GM19328 (cell line): ENCODE measurements at regions not wholly inside any gene's neighbourhood (a gene's known extent, or its start where the extent isn't known, plus 50 kb on each side); places are given as distances from the start of the nearest gene placed in this dataset.
"Not testable (repeated sequence)": the region's sequence is repeated elsewhere in the genome, so short reads cannot be mapped to it uniquely, and the experiment has no call there.

Experiments
- ATAC-seq: cut with Tn5 transposase; IDR thresholded peaks from one replicate; pipeline ENCODE4 v1.9.1; 2021; ENCODE audit warnings: mild to moderate bottlenecking, moderate library complexity; ENCODE audit not compliant: unreplicated experiment

DNA sequence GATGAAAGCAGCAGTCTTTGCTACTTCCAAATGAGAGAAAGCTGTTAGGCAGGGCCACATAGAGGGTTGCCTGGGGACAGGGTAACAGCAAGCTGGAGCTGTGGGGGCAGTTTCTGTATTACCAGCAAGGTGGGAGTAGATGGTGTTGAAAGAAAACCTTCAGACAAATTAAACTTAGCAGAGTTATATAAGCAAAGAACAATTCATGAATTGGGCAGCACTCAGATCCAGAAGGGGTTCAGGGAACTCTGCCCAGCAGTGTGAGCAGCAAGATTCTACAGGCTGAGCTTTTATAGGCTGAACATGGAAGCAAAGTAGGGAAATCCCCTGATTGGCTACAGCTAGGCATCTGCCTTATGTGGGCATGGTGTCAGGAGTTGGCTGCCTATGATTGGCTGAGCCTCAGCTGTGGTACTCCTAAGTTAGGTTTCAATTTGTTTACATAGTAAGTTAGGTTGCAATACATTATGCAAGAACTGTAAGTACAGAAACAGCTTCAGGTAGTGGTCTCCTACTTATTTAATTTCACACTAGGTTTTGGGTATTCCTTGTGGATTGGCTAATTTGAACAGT is 64.1 kb upstream of the TMPRSS2 start:
- no peak for ATAC-seq

DNA sequence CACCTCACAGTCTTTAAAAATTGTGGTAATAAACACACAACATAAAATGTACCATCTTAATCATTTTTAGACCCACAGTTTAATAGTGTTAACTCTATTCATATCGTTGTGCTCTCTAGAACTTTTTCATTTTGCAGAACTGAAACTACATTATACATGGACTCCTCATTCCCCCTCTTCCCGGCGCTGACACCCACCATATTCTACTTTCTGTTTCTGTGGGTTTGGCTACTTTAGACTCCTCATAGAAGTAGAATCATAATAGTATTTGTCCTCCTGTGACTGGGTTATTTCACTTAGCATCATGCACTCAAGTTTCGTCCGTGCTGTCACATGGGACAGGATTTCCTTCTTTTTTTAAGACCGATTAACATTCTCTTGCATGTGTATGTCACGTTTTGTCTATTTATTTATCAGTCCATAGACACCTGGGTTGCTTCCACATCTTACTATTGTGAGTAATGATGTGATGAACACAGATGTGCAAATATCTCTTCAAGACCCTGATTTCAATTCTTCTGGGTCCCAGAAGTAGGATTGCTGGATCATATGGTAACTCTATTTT is 62.9 kb upstream of the TMPRSS2 start:
- ATAC-seq: peak; percentile 77

DNA sequence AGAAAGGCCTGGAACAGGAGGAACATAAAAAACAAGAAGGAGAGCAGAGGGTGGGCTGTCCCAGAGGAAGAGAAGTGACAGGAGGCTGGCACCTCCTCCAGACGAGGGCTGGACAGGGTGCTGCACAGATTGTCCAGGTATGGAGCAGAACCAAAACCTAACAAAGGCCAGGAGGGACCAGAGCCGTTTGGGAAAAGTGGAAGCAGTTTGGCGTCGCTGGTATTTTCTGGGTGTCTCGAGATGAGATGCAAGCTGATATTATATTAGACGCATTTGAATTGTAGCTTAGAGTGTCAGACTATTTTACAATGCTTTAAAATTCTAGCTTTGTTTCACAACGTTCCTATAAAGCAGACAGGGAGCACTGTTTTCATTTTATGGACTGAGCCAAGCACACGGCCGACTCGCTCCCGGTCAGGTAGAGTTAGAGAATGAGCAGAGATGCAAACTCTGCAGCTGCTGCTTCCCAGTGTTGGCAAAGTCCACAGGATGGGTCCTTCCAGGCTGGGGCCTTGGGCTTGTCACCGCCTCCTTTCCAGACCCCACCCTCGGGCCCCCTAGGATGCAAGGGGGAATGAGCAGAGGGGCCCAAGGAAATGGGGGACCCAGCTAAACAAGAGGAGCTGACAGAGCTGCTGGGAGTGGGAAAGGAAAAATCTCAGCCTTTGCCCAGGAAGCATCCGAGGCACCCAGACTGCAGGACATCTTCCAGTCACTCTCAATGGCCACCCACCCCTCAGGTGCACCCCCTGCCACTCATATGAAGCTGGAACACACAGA is 60.8 kb upstream of the TMPRSS2 start:
- ATAC-seq: no peak

DNA sequence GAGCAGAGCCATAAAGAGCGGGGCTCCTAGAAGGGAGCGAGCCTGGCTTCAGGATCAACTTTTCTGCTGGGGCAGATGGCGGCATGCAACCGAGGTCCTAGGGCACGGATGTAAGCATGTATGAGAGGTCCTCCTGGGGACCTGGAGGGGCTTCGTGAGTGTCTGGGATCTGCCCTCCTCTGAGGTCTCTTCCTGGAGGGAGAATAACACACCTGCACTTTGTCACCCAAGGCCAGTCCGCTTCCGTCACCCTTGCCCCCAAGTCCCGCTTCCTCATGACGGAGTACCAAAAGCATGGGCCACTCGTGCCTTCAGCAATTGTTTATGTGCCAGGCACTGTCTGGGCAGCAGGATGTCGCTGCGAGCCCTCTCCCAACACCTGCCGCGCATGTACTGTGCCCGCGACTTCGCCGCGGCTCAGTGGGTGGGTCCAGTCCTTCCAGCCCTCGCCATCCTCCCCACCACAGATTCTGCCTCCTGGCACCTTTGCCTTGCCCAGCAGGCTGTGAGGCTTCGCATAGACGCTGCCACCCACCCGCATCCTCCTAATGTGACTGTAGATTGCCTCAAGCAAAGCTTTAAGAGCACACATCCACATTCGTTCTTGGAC is 60.0 kb upstream of the TMPRSS2 start:
- ATAC-seq: no peak

DNA sequence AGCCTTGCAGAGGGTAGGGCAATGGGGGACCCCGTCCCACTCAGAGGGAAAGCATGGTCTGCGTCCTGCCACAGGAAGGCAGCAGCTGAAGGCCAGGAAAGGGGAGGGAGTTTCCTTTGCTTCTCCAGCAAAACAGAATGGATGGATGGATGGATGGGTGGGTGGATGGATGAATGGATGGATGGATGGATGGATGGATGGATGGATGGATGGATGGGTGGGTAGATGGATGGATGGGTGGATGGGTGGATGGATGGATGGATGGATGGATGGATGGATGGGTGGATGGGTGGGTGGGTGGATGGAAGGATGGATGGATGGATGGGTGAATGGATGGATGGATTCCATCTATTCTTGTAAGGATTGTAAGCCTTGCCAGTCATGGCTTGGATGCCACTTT is 59.3 kb upstream of the TMPRSS2 start:
- not testable (repeated sequence) for ATAC-seq

DNA sequence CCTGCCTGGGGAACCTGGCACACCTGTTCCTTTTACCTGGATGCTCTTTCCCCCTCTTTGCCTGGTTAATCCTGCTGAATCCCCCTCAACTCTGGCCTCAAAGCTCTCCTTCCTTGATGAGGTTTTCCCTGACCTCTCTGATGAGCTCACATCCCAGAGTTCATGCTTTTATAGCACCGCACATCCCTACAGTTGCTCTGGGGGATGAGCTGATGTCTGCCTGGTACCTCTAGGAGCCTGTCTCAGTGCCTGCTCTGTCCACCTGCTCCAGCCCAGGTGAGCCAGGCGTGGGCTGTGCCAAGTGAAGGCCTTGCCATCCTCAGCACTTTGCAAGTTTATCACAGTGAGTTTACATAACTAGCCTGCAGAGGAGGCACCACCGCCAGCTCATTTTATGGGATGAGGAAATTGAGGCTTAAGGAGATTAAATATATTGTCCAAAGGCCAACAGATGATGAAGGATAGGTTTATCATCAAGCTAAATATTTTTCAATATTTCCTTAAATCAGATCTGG is 58.6 kb upstream of the TMPRSS2 start:
- no peak for ATAC-seq

DNA sequence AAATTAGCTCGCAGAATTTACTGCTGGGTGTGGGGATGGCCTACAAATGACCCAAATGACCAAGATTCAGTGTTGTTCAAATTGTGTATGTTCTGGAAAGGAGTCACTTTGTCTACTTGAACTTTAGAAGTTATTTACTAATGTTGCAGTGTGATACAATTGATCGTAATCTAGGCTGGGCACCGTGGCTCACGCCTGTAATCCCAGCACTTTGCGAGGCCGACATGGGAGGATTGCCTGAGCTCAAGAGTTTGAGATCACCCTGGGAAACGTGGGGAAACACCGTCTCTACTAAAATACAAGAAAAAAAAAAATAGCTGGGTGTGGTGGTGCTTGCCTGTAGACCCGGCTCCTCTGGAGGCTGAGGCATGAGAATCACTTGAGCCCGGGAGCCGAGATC is 57.6 kb upstream of the TMPRSS2 start:
- no peak for ATAC-seq

DNA sequence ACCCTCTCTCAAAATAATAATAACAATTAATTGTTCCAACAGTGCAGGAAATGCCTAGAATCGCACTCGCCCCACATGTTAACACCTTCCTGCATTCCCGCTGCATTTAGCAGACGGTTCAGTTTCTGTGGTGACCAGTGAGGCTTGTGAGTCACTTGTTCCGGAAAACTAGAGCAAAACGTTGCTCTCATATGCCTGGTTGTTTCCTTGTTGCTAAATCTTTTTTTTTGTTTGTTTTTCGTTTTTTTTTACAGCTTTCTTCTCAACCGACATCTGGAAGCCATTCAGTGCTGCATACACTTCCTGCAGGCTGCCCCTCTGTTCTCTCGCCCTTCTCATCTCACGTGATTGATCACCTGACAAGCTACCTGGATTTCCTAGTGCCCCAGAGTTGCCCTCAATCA is 56.9 kb upstream of the TMPRSS2 start:
- no peak for ATAC-seq

DNA sequence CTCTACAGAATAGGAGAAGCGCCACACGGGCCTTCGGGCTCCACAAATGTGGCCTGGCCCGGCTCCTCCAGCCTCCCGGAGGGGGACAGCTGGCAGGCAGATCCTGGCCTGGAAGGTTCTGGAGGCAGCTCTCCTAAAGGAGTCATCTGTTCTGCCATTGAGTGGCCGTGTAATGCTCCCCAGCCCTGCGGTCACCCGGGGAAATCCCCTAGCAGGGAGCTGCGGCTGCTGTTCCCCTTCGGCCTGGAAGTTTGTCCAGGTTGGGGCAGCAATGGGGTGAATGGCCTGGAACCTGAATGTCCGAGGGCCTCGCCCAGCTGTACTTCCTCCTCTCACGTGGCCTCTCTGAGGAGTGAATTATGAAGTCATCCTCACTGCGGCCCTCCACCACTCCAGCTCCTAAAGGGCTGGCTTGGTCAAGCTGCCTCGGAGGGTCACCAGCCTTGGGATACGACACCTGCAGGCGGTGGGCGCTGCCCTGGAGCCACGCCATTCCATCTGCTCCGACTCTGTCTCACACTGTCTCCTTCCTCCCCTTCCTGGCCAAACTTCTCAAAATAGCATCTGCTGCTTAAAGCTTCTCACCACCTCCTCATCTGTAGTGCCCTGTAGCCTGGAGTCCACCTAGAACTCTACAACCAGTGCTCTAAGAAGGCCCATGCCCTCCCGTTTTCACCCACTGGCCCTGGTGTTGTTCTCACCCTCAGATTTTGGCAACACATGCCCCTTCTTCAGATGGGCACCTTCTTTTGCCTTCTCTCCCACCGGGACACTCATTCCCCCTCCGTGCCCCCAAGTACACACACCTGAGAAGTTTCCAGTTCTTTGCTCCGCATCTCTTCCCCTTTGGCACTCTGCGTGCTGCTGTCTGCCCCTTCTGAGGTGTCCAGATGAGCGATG is 54.4 kb upstream of the TMPRSS2 start:
- ATAC-seq: no peak

DNA sequence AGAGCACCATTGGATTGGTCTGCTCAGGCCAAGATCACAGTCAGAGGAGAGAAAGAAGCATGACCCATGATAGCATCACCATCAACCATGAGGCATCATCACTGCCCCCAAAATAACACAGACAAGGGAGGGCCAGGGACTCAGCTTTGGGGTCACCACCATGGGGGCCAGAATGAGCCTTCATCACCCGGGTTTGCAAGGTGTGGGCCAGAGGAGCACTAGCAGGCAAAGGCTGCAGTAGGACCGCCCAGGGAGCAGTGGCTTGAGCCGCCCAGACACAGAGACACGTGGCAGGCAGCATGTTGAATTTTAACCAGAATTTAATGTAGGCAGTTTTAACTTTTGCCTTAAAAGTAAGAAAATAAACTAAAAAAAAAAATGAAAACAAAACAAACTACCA is 53.7 kb upstream of the TMPRSS2 start:
- ATAC-seq: no peak

DNA sequence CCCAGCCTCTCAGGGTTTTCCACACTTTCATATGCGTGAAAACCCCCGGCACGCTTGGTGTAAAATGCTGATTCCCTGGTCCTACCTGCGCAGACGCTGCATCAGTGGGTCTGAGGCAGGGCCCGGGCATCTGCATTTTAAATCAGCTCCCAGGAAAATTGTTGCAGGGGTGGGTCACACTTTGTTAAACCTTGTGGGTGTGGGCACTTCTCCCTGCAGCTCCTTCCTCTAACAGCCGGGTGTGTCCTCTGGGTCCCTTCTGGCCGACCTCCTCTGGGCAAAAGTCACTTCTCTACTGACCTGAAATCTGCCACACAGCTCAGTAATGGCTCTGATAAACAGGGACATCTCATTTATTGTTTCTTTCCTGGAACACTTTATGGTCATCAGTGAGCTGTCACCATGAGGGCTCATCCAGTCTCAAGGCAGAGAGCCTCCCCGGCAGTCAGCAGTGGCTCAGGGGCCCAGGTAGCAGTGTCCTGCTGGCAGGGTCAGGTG is 52.8 kb upstream of the TMPRSS2 start:
- no peak for ATAC-seq

DNA sequence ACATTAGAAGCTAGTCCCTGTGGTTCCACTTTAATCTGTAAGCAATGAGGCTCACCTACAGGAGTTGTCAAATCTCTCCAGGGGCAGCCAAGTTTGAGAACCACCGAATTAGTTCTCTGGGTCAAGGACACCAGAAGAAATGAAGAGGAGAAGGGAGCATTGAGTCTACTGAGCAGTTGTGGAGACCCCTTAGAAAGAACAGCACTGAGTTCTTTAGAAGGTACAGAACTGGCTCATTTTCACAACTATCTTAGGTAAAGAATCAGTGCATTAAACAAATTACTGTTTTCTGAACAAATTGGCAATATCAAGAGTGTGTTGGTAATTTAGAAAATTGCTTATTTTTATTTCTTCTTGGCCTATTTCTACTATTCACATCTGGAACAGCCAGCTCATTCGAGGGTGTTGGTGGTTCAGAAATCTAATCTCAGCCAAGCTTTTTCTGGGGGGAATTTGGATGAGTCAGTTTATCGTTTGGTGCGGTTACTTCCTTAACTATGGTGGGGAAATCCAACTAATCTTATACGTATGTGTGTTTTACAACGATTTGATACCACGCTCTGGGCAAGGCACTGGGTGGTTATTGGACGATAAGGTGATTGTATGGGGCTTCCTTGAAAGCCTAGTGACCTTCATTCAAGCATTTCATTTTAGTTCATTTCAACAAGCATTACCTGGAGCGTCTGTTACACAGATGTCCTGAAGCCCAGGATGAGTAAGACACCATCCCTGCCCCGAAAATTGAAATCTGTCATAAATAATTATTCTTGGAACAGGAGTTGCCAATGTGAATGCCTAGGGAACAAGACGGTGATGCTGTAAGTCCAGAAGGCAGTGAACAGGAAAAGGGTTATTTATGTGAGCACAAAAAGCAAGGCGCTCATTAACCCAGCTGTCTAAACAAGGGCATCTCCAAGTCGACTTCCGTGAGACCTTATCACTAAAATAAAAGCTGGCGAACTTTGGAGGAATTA is 52.0 kb upstream of the TMPRSS2 start:
- no peak for ATAC-seq

DNA sequence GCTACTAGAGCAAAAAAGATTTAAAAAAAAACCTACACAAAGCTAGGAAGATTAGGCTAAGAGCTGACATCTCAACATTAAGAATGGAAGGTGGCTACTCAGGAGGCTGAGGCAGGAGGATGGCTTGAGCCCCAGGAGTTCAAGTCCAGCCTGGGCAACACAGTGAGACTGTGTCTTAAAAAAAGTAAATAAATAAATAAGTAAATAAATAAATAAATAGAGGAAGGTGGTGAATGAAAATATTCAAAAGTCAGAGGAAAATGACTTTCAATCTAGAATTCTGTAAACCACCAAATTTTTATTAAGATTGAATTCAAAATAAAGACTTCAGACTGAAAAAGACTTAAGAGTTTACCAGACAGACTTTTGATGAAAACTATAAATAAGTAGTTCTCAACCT is 50.9 kb upstream of the TMPRSS2 start:
- ATAC-seq: no peak

DNA sequence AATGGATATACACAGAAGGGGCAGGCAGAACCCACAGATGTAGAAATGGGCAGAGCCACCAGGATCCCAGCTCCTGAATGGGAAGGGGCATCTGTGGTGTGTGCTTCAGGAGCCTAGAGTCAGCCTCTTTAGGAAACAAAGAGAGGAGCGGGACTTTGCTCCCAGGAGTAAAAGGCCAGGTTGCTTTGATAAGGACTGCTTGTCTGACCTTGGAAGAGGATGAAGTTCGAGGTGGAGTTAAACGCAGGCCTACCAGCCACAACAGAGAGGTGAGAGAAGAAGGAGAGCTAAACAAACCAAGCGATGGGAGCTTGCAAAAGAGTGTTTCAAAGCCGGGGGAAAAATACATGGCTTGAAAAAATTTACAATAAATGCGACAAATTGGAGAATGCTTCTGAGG is 49.9 kb upstream of the TMPRSS2 start:
- ATAC-seq: no peak
